ENCODE measurements at regions not wholly inside any gene's neighbourhood (a gene's known extent, or its start where the extent isn't known, plus 50 kb on each side); places are given as distances from the start of the nearest gene placed in this dataset.

DNA sequence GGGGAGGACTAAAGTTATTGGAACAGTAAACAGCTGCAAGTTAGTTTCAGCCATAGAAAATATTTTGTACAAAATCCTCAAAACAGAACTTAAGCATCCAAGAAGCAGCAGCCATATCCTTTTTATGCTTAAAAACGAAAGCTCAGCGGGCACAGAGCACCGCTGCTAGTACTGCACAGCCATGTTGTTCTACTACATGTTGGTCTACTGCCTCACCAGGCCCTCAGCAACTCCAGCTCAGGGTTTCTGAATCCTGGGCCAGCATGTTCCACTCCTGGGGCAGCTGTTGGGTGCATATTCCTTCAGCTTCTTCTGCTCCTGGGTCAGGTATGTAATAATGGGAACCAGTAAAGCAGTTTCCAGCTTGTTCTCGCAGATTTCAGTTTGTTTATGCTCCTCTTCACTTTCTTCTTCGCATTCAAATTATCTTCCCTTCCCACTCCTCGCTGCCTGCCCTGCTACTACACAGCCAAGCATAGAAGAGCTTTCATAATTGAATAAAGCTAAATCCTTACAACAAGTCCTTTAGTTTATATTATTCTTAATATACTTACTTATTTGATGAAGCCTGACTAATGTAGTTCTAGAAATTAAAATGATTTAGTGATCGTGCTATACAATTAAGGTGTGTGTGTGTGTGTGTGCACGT lies 820.5 kb upstream of the ATXN8OS start:
- no peak overlapping the region for H3K4me3 ChIP-seq (ENCODE audit: low read depth, low read length)
- no peaks in the 10 kb centered on the region for H3K27me3 ChIP-seq (ENCODE audit: control insufficient read depth, insufficient read depth, low read length)
- H3K36me3 ChIP-seq (ENCODE audit: control insufficient read depth, insufficient read depth, low read length) = no peaks in the 10 kb centered on the region
- DNase-seq (ENCODE audit: low read depth) = no peak
- TF ChIP-seq, protein P1, sequence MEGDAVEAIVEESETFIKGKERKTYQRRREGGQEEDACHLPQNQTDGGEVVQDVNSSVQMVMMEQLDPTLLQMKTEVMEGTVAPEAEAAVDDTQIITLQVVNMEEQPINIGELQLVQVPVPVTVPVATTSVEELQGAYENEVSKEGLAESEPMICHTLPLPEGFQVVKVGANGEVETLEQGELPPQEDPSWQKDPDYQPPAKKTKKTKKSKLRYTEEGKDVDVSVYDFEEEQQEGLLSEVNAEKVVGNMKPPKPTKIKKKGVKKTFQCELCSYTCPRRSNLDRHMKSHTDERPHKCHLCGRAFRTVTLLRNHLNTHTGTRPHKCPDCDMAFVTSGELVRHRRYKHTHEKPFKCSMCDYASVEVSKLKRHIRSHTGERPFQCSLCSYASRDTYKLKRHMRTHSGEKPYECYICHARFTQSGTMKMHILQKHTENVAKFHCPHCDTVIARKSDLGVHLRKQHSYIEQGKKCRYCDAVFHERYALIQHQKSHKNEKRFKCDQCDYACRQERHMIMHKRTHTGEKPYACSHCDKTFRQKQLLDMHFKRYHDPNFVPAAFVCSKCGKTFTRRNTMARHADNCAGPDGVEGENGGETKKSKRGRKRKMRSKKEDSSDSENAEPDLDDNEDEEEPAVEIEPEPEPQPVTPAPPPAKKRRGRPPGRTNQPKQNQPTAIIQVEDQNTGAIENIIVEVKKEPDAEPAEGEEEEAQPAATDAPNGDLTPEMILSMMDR (IDR thresholded peaks at IDR 0.05; ENCODE audit: insufficient read depth, low read length, severe bottlenecking) = no peak
- FAIRE-seq = no peak

DNA sequence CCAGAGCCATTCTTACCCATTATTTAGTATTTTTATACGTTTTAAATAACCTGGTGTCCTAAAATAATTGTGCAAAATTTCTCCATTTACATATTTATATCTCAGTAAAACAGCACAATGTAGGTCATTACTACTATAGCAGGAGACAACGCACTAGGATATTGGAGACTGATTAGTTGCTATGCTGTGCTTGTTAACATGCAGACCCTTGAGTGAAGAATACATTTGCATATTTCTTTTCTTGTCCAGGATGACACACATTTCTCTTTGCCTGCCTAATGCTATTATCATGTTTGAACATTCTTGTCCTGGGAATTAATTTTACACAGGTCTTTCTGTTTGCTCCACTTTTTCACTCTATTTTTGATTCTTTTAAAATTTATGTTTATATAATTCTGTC lies 823.8 kb upstream of the ATXN8OS start:
- H3K27me3 ChIP-seq (ENCODE audit: control insufficient read depth, insufficient read depth, low read length) = no peaks in the 10 kb centered on the region
- H3K4me3 ChIP-seq (ENCODE audit: low read depth, low read length) = no peak overlapping the region
- no peak for FAIRE-seq
- TF ChIP-seq, protein P1 (IDR thresholded peaks at IDR 0.05; ENCODE audit: insufficient read depth, low read length, severe bottlenecking) = no peak
- DNase-seq (ENCODE audit: low read depth) = no peak
- no peaks in the 10 kb centered on the region for H3K36me3 ChIP-seq (ENCODE audit: control insufficient read depth, insufficient read depth, low read length)

DNA sequence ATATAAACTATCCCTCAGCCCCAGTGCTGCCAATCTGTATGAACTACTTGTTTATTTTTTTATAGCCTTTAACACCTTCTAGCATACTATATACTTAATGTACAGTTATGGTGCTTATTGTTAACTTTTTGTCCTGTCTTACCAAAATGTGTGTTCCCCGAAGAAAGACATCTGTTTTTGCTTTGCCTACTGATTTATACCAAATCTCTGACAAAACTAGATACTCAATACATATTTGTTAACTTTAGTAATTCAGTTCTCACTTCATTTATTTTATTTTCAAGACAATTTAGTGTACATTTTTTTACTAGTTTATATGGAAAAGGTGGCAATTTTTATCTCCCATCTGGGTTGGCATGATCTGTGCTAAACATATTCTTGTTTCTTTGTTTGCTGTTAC lies 824.3 kb upstream of the ATXN8OS start:
- H3K27me3 ChIP-seq (ENCODE audit: control insufficient read depth, insufficient read depth, low read length) = no peaks in the 10 kb centered on the region
- no peaks in the 10 kb centered on the region for H3K36me3 ChIP-seq (ENCODE audit: control insufficient read depth, insufficient read depth, low read length)
- DNase-seq (ENCODE audit: low read depth) = no peak
- no peak for FAIRE-seq
- TF ChIP-seq, protein P1 (IDR thresholded peaks at IDR 0.05; ENCODE audit: insufficient read depth, low read length, severe bottlenecking) = no peak
- no peak overlapping the region for H3K4me3 ChIP-seq (ENCODE audit: low read depth, low read length)

DNA sequence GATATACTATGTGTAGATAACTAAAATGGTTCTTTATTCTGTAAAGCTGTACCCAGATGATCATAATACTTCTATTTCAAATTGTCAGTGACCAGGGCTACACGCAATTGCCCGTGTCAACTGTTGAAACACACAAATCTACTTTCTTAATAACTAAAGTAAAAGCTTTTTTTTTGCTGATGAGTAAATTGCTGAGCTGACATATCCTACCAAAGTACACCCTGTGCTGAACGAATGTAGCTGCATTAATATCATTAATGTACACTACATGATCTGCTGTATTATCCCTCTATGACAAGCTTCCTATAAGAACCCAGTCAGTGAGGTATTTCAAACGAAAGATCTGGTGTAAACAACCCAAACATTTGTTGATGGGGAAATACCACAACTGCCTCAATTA lies 827.2 kb upstream of the ATXN8OS start:
- FAIRE-seq = no peak
- Histone ChIP-seq H3K36me3 (ENCODE audit: control insufficient read depth, insufficient read depth, low read length) (no peaks in the 10 kb centered on the region), H3K4me3 (ENCODE audit: low read depth, low read length) (no peak overlapping the region), H3K27me3 (ENCODE audit: control insufficient read depth, insufficient read depth, low read length) (no peaks in the 10 kb centered on the region)
- DNase-seq (ENCODE audit: low read depth) = no peak
- TF ChIP-seq, protein P1 (IDR thresholded peaks at IDR 0.05; ENCODE audit: insufficient read depth, low read length, severe bottlenecking) = no peak

DNA sequence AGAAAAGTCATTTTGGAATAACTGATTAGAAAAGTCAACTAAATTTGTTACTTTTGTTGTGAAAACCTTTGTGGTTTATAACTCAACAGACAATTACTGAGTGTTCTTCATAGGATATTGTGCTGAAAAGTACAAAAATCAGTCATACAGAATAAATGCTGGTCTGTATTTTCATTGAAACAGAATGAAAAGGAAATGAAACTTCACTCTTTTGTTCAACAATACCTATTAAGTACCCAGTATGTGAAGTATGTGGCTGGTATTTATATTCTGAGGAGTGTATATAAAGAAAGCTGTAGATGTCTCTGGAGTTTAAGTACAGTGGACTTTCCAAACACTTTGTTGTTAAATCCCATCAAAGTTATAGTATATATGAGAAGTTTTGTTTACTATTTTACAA lies 828.4 kb upstream of the ATXN8OS start:
- no peak for DNase-seq (ENCODE audit: low read depth)
- Histone ChIP-seq H3K4me3 (ENCODE audit: low read depth, low read length) (no peak overlapping the region), H3K27me3 (ENCODE audit: control insufficient read depth, insufficient read depth, low read length) (no peaks in the 10 kb centered on the region), H3K36me3 (ENCODE audit: control insufficient read depth, insufficient read depth, low read length) (no peaks in the 10 kb centered on the region)
- no peak for FAIRE-seq
- TF ChIP-seq, protein P1 (IDR thresholded peaks at IDR 0.05; ENCODE audit: insufficient read depth, low read length, severe bottlenecking) = no peak

DNA sequence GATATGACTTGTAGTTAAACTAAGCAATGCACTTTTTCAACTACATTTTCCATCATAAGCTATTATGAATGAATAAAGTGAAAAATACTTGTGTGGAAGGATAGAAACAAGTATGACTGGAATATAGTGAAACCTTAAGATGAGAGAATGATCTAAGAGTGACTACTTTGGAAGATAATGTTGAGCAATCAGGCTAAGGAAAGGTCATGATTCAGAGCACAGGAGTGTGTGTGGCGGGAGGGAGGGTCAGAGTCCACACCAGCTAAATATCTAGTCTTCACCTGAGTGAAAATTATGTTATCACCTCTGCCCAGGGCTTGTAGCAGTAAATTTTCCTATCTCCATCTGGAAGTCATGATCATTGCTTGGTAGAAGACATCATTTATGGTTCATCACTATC lies 833.4 kb upstream of the ATXN8OS start:
- H3K27me3 ChIP-seq (ENCODE audit: control insufficient read depth, insufficient read depth, low read length) = no peaks in the 10 kb centered on the region
- no peak overlapping the region for H3K4me3 ChIP-seq (ENCODE audit: low read depth, low read length)
- TF ChIP-seq, protein P1 (IDR thresholded peaks at IDR 0.05; ENCODE audit: insufficient read depth, low read length, severe bottlenecking) = no peak
- DNase-seq (ENCODE audit: low read depth) = peak; percentile 28
- FAIRE-seq = no peak
- no peaks in the 10 kb centered on the region for H3K36me3 ChIP-seq (ENCODE audit: control insufficient read depth, insufficient read depth, low read length)
